Neuronal stem cell (in vitro differentiated cells): ENCODE measurements at regions not wholly inside any gene's neighbourhood (a gene's known extent, or its start where the extent isn't known, plus 50 kb on each side); places are given as distances from the start of the nearest gene placed in this dataset.

ENCODE experiments used
- DNase-seq: peaks from one replicate; pipeline ENCODE4 v3.0.0-alpha.2; 2013; ENCODE audit warnings: low spot score
- H2AFZ ChIP-seq: one replicate; pipeline ENCODE4 v1.6.1; 2013; ENCODE audit warnings: mild to moderate bottlenecking, low read length, inconsistent platforms
- H2AK5ac ChIP-seq: 2 replicates; pipeline ENCODE4 v1.6.1; 2013; ENCODE audit warnings: low read depth, mild to moderate bottlenecking, inconsistent platforms, low read length, moderate library complexity, mixed read lengths
- H2BK120ac ChIP-seq: 2 replicates; pipeline ENCODE4 v1.6.1; 2013; ENCODE audit warnings: low read depth, mild to moderate bottlenecking, inconsistent platforms, low read length, moderate library complexity, mixed read lengths
- H2BK12ac ChIP-seq: one replicate; pipeline ENCODE4 v1.6.1; 2013; ENCODE audit warnings: low read length, inconsistent platforms
- H2BK15ac ChIP-seq: 2 replicates; pipeline ENCODE4 v1.6.1; 2013; ENCODE audit warnings: mild to moderate bottlenecking, low read length, inconsistent platforms, mixed read lengths
- H2BK5ac ChIP-seq: one replicate; pipeline ENCODE4 v1.6.1; 2013; ENCODE audit warnings: inconsistent platforms, mild to moderate bottlenecking, low read length, moderate library complexity
- H3K14ac ChIP-seq: one replicate; pipeline ENCODE4 v1.6.1; 2013; ENCODE audit warnings: low read length, inconsistent platforms
- H3K18ac ChIP-seq: 2 replicates; pipeline ENCODE4 v1.6.1; 2013; ENCODE audit warnings: low read length, inconsistent platforms
- H3K23ac ChIP-seq: 2 replicates; pipeline ENCODE4 v1.6.1; 2013; ENCODE audit warnings: low read depth, mild to moderate bottlenecking, mixed read lengths, low read length, inconsistent platforms; ENCODE audit not compliant: poor library complexity
- H3K27ac ChIP-seq: replicated peaks from 3 replicates; pipeline ENCODE4 v1.5.1; 2013; ENCODE audit warnings: low read length, inconsistent platforms
- H3K27me3 ChIP-seq, 3 experiments: 2 replicates each; pipeline ENCODE4 v1.6.1; 2013; ENCODE audit warnings: low read length in 3 of 3, mild to moderate bottlenecking in 2 of 3, inconsistent platforms in 1 of 3, low read depth in 1 of 3, mixed read lengths in 1 of 3, moderate library complexity in 1 of 3; ENCODE audit not compliant: control insufficient read depth in 3 of 3, insufficient read depth in 3 of 3
- H3K36me3 ChIP-seq, 2 donors: replicated peaks in 1 of 2; 2 replicates each; pipeline ENCODE4 v1.6.1; 2013; ENCODE audit warnings: low read length in 2 of 2; ENCODE audit not compliant: control insufficient read depth in 2 of 2, insufficient read depth in 2 of 2
- H3K4ac ChIP-seq: 2 replicates; pipeline ENCODE4 v1.6.1; 2013; ENCODE audit warnings: inconsistent platforms, mild to moderate bottlenecking, low read length, moderate library complexity
- H3K4me1 ChIP-seq, 2 donors: 1 replicate in 1 of 2; 2 replicates in 1 of 2; pipeline ENCODE4 v1.6.1; 2013; ENCODE audit warnings: low read length in 2 of 2, low read depth in 1 of 2; ENCODE audit not compliant: control insufficient read depth in 2 of 2, insufficient read depth in 1 of 2
- H3K4me2 ChIP-seq: one replicate; pipeline ENCODE4 v1.6.1; 2013; ENCODE audit warnings: mild to moderate bottlenecking, low read length, inconsistent platforms; ENCODE audit not compliant: insufficient read depth, poor library complexity, severe bottlenecking
- H3K4me3 ChIP-seq, 2 donors: 2 replicates each; pipeline ENCODE4 v1.5.1; 2013; ENCODE audit warnings: low read length in 2 of 2, mild to moderate bottlenecking in 2 of 2, inconsistent platforms in 1 of 2, moderate library complexity in 1 of 2
- H3K79me1 ChIP-seq: one replicate; pipeline ENCODE4 v1.6.1; 2013; ENCODE audit warnings: low read depth, mild to moderate bottlenecking, inconsistent platforms, low read length, moderate library complexity
- H3K9ac ChIP-seq: one replicate; pipeline ENCODE4 v1.6.1; 2013; ENCODE audit warnings: mild to moderate bottlenecking, low read depth, low read length, inconsistent platforms; ENCODE audit not compliant: poor library complexity
- H3K9me3 ChIP-seq, 2 donors: replicated peaks in 1 of 2; 2 replicates each; pipeline versions ENCODE3 to v1.6.1; 2013; ENCODE audit warnings: low read length in 2 of 2, mild to moderate bottlenecking in 2 of 2, inconsistent platforms in 1 of 2, low read depth in 1 of 2, mixed read lengths in 1 of 2, moderate library complexity in 1 of 2; ENCODE audit not compliant: control insufficient read depth in 2 of 2, insufficient read depth in 1 of 2
- H4K8ac ChIP-seq: one replicate; pipeline ENCODE4 v1.6.1; 2013; ENCODE audit warnings: low read depth, mild to moderate bottlenecking, inconsistent platforms, low read length, moderate library complexity
- H4K91ac ChIP-seq: one replicate; pipeline ENCODE4 v1.6.1; 2013; ENCODE audit warnings: low read length, low read depth, mild to moderate bottlenecking, inconsistent platforms; ENCODE audit not compliant: poor library complexity
- WGBS, 2 donors: extraction: QIAGEN DNeasy Blood & Tissue Kit; methylation state at CpG; one replicate each; pipeline ENCODE4 v1.1.7; 2013; ENCODE audit warnings: missing lambda C conversion rate in 2 of 2, mixed read lengths in 1 of 2; ENCODE audit not compliant: insufficient read length in 2 of 2, insufficient replicate concordance in 1 of 2; ENCODE audit errors: extremely low coverage in 2 of 2; 5-methylcytosine and 5-hydroxymethylcytosine counted together

DNA sequence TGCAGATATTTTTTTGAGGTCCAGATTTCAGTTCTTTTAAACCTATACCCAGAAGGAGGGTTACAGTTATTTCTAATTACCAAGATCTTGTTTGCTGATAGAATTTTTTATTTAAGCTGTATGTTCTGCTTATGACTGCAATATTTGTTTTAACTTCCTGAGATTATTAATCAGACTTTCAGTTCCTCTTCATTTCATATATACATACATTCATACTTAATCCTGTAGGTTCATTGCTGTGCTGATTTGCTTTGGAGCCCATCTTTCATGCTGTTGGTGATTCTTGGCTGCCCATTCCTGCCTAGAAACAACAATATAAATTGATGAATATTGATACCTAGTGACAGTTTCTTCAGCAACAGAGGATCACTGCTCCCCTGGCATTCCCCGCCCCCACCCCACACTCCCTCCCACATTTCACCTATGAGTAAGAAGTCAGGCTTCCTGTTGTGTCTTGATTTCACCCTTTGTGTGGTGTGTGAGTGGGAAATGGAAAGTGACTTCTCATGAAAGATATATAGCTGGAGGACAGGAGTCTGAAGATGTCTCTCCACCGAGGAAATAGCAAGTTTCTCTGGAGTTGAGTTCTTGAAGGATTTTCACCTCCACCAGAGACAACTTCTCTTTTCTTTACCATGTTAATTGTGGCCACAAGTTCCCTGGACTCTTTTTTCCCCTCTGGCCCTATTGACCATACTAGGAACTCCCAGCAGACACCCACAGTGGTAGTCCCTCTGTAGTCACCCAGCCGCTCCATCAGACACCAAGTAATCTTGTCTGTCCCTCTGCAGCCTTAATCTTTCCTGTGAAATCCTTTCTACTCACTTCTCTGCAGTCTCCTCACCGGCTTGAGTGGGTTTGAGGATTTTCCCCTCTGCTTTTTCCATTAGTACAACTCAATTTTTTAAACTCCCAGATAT, 118.4 kb downstream of the ASB9 start:
- Histone ChIP-seq H3K14ac (no peak overlapping the region), H2AFZ (no peak overlapping the region), H2AK5ac (no peak overlapping the region), H3K9ac (no peak overlapping the region), H4K8ac (no peak overlapping the region), H3K27ac (no peak overlapping the region), H2BK5ac (no peak overlapping the region), H3K36me3 (no peaks in the 10 kb centered on the region), H3K23ac (no peak overlapping the region), H2BK12ac (no peak overlapping the region), H2BK120ac (no peak overlapping the region), H3K27me3 (no peaks in the 10 kb centered on the region), H3K4me3 (no peak overlapping the region), H3K9me3 (no peaks in the 10 kb centered on the region), H3K4ac (no peak overlapping the region), H3K18ac (no peak overlapping the region), H3K4me1 (no peaks in the 10 kb centered on the region), H3K79me1 (no peaks in the 10 kb centered on the region), H3K4me2 (no peak overlapping the region), H2BK15ac (no peak overlapping the region), H4K91ac (no peak overlapping the region)
- no peak for DNase-seq
- WGBS, 2 donors: no CpG with 5 or more reads among the region's 4 CpGs

DNA sequence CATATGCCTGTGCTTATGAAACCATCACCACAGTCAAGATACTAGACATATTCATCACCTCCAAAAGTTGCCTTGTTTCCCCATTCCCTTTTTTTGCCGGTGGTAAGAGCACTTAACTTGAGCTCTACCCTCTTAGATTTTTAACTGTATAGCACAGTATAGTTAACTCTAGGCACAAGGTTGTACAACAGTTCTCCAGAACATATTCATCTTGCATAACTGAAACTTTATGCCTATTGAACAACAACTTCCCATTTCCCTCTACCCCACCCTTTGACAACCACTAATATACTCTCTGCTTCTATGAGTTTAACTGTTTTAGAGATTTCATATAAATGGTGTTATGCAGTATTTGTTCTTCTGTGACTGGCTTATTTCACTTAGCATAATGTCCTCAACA, 119.3 kb downstream of the ASB9 start:
- Histone ChIP-seq H3K36me3 (no peaks in the 10 kb centered on the region), H4K8ac (no peak overlapping the region), H2BK5ac (no peak overlapping the region), H3K14ac (no peak overlapping the region), H4K91ac (no peak overlapping the region), H3K18ac (no peak overlapping the region), H3K4me1 (no peaks in the 10 kb centered on the region), H3K23ac (no peak overlapping the region), H3K27ac (no peak overlapping the region), H2AK5ac (no peak overlapping the region), H3K4me2 (no peak overlapping the region), H3K9me3 (no peaks in the 10 kb centered on the region), H2BK120ac (no peak overlapping the region), H2BK12ac (no peak overlapping the region), H3K9ac (no peak overlapping the region), H2BK15ac (no peak overlapping the region), H3K4ac (no peak overlapping the region), H3K79me1 (no peaks in the 10 kb centered on the region), H3K4me3 (no peak overlapping the region), H2AFZ (no peak overlapping the region), H3K27me3 (no peaks in the 10 kb centered on the region)
- DNase-seq: no peak
- no CpG with 5 or more reads among the region's 1 CpG for WGBS, 2 donors

DNA sequence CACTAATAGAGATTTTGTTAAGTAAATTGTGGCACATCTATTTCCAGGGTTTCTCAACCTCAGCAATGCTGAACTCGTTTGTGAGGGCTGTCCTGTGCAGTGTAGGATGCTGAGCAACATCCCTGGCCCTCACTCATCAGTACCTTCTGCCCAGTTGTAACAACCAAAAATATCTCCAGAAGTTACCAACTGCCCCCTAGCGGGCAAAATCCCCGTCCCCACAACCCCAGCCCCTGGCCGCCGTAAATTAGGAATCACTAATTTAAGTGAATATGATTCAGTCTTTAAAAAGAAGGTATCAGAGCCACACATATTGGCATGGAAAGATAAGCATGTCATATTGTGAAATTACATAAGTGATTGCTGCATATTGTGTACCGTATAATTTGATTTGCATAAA, 123.4 kb downstream of the ASB9 start:
- Histone ChIP-seq H3K79me1 (no peaks in the 10 kb centered on the region), H3K27me3 (no peaks in the 10 kb centered on the region), H3K18ac (no peak overlapping the region), H2AK5ac (no peak overlapping the region), H2BK12ac (no peak overlapping the region), H3K9me3 (no peaks in the 10 kb centered on the region), H3K14ac (no peak overlapping the region), H3K4ac (no peak overlapping the region), H2AFZ (no peak overlapping the region), H4K91ac (no peak overlapping the region), H3K4me1 (no peaks in the 10 kb centered on the region), H3K36me3 (no peaks in the 10 kb centered on the region), H3K4me3 (no peak overlapping the region), H3K27ac (no peak overlapping the region), H3K4me2 (no peak overlapping the region), H2BK5ac (no peak overlapping the region), H3K23ac (no peak overlapping the region), H4K8ac (no peak overlapping the region), H2BK15ac (no peak overlapping the region), H3K9ac (no peak overlapping the region), H2BK120ac (no peak overlapping the region)
- no CpG with 5 or more reads among the region's 6 CpGs for WGBS, 2 donors
- no peak for DNase-seq

DNA sequence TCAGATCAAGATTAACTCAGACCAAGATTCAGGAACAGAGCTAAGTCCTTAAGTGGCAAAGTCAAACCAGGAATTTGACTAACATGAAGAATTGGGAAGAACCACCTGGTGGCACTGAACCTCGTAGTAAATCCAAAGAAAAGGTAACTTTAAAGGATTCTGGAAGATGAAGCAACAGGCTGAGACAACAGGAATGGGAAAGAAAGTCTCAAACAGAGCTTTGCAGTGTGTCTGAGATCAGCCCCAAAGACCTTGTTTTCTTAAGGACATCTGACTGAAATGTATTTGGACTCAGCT, 126.1 kb downstream of the ASB9 start:
- no peak overlapping the region for H2BK12ac ChIP-seq
- no peak overlapping the region for H2AK5ac ChIP-seq
- H3K4me3 ChIP-seq: no peak overlapping the region

More for the DNA sequence above, 126.1 kb downstream of the ASB9 start:
- H3K9ac ChIP-seq: no peak overlapping the region
- no peaks in the 10 kb centered on the region for H3K27me3 ChIP-seq
- no CpG with 5 or more reads among the region's 1 CpG for WGBS, 2 donors
- no peak overlapping the region for H3K4ac ChIP-seq
- no peak for DNase-seq
- H3K4me2 ChIP-seq: no peak overlapping the region
- H3K27ac ChIP-seq: no peak overlapping the region
- no peak overlapping the region for H4K91ac ChIP-seq
- no peak overlapping the region for H2BK15ac ChIP-seq
- H3K14ac ChIP-seq: no peak overlapping the region
- no peaks in the 10 kb centered on the region for H3K4me1 ChIP-seq
- H3K23ac ChIP-seq: no peak overlapping the region
- H4K8ac ChIP-seq: no peak overlapping the region
- H3K18ac ChIP-seq: no peak overlapping the region
- H3K79me1 ChIP-seq: no peaks in the 10 kb centered on the region
- H3K36me3 ChIP-seq: no peaks in the 10 kb centered on the region
- no peak overlapping the region for H2AFZ ChIP-seq
- H2BK5ac ChIP-seq: no peak overlapping the region
- no peak overlapping the region for H2BK120ac ChIP-seq
- no peaks in the 10 kb centered on the region for H3K9me3 ChIP-seq
